ENCODE measurements at regions not wholly inside any gene's neighbourhood (a gene's known extent, or its start where the extent isn't known, plus 50 kb on each side); places are given as distances from the start of the nearest gene placed in this dataset.

DNA sequence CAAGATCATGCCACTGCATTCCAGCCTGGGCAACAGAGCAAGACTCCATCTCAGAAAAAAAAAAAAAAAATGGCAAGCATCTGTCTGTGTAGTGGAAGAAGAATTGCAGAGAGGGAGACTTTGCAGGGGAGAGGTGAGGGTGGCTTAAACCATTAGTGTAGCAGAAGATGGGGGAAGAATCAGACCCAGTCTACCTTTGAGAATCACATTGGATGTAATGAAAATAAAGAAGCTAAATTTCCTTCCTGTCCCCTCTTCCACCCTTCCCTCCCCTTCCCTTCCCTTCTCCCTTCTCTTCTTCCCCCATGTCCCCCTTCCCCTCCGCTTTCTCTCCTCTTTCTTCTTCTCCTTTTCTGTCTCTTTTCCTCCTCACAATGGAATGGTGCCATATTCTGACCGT lies 180.8 kb upstream of the SVIL start:
- TF ChIP-seq SUZ12 (IDR thresholded peaks at IDR 0.05; ENCODE audit: extremely low read depth, insufficient read depth, insufficient read length) (no peak), ZNF274 (IDR thresholded peaks at IDR 0.05; ENCODE audit: low read depth, low read length) (no peak)
